Endometrium (tissue), 2 donors: ENCODE measurements at regions not wholly inside any gene's neighbourhood (a gene's known extent, or its start where the extent isn't known, plus 50 kb on each side); places are given as distances from the start of the nearest gene placed in this dataset.
"Not testable (repeated sequence)": the region's sequence is repeated elsewhere in the genome, so short reads cannot be mapped to it uniquely, and the experiment has no call there.

Experiments used
- FAIRE-seq: peaks from 2 replicates; lab custom pipeline; 2012; peaks lifted over from hg19 to GRCh38; lab: Jason Lieb, UNC
- donor health status: control.
- donor health status: control.

DNA sequence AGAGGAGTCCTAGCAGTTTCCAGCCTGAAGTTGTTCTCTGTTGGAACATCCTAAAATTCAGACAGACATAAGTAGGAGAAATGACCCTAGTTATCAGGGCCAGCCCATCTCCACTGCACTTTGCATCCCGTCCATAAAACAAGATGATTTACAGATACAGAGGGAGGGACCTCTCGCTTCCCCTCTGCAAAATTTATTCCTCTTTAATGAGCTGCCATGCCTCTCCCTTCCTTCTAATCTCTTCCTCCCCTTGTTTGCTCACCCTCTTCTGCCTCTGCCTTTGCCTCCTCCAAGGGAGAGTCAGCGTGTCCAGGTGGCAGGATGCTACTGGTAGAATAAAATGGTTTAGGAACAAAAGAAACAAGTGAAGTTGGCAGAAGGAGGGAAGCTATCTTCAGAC lies 351.3 kb downstream of the SOX9 start:
- no peak for FAIRE-seq

DNA sequence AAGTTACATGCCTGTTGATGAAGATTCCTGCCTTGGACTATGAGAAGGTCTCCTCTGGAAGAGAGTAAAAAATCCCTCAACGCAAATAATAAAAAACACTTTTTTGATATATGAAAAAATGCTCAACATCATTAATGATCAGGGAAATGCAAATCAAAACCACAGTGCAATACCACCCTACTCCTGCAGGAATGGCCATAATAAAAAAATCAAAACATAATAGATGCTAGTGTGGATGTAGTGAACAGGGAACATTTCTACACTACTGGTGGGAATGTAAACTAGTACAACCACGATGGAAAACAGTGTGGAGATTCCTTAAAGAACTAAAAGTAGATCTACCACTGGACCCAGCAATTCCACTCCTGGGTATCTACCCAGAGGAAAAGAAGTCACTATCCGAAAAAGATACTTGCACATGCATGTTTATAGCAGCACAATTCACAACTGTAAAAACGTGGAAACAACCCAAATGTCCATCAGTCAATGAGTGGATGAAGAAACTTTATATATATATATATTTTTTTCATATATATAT lies 352.1 kb downstream of the SOX9 start:
- FAIRE-seq, result not testable (repeated sequence)

- no peak for FAIRE-seq
Observed at GRCh38 chr17:72474243-72474642, 353.4 kb downstream of the SOX9 start.

DNA sequence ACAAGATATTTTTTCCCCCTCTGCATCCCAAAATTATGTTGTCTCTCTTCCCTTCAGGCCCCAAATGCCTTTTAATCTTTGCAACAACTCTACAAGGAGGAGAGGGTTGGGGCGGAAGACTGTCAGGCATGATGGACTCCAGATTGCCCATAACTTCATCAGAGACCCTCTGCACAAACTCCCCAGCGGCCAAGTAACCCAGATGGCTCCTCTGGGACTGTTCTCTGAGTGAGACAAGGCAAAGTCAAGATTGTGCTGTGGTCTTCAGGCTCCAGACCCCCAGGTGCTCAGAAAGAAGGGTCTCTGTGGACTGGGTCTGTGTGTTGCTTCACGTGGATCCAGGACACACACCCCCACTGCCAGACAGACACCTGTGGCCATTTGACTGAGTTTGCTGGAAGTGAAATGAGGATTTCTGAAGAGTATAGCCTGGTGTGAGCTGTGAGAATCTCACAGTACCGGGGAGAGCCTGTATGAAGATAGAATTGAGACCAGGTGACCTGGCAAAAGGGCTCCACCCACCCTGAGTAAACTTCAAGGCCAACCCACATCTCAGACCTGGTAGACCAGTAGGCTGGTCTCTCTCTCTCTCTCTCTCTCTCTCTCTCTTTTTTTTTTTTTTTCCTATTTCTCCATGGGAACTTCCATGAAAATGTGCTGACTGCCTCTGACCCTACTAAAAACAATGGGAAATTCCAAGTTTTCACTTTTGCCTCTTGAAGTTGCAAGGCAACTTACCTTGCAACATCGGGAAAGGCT lies 354.1 kb downstream of the SOX9 start:
- no peak for FAIRE-seq

- no peak for FAIRE-seq
Observed at GRCh38 chr17:72476134-72476533, 355.3 kb downstream of the SOX9 start.

DNA sequence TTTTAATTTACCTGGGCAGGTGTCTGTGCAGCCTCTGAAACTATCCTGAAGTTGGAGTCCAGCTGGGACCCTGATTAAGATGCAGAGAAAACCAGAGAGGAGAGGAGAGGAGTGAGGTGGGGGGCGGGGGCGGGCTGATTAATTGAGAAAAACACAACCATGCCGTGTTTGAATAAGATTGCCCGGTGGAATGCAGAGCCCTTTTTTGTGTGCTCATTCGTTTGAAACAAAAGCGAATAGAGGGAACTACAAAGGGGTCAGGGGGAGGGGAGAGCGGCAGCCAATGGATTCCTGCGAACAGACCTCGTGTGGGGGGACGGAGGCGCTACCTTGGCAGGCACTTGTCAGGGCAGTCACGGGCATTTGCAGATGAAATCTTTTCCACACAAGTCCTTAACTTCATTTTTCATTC lies 355.8 kb downstream of the SOX9 start:
- no peak for FAIRE-seq

GRCh38 chr17:72477491-72477890 lies 356.7 kb downstream of the SOX9 start:
- FAIRE-seq, result no peak

GRCh38 chr17:72479113-72479512 lies 358.3 kb downstream of the SOX9 start:
- FAIRE-seq, result no peak

DNA sequence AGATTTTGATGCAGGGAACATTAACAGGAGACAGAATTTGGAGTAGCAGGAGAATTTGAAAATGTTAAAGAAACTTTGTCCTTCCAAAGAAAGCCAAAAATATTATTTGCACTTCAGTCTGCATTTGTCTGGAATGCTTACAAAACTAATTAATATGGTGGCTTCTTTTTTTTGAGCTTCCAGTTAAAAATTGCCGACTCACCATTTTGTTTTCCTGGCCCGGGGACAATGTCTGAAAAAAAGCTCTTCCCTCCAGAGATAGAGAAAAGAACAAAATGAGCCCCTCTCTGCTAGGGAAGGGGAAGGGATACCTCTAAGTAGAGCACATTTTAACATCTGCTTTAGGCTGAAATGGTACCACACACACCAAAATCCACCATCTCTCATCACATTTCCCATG lies 360.8 kb downstream of the SOX9 start:
- FAIRE-seq, result no peak

DNA sequence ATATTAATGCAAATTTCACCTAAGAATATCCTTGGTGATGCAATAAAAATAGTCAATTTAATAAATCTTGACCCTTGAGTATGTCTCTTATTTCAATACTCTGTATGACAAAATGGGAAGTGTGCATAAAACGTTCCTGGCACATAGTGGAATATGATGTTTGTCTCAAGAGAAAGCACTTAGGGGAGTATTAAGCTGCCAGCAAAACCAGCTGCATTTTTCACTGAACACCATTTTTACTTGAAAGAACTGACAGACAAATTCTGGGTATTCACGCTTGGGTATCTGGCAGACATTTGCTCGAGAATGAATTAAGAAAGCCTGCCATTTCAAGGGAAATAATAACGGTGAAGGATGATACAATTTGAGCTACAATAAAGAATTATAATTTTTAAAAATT lies 364.8 kb downstream of the SOX9 start:
- no peak for FAIRE-seq

- FAIRE-seq, result no peak
Observed at GRCh38 chr17:72486806-72487205, 366.0 kb downstream of the SOX9 start.

GRCh38 chr17:72487731-72488494 lies 367.1 kb downstream of the SOX9 start:
- FAIRE-seq, result no peak

- no peak for FAIRE-seq
Observed at GRCh38 chr17:72488555-72489271, 367.9 kb downstream of the SOX9 start.

GRCh38 chr17:72489272-72489641 lies 368.4 kb downstream of the SOX9 start:
- FAIRE-seq, result no peak

DNA sequence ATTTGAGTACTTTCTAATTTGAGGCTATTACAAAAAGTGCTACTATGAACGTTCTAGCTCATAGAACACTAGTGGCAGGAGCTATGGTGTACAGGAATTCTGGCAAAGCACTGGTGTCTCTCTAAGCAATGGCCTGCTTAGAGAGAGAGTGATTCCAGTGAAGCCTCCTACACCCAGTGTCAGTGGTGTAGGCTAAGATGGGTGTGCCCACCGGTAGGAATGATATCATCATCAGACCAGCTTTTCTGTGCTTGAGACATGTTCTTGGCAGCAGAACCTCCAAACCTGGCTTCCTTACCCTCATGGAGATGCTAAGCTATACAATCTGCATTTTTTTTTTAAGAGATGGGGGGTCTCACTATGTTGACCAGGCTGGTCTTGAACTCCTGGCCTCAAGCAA lies 370.3 kb downstream of the SOX9 start:
- no peak for FAIRE-seq

GRCh38 chr17:72492494-72492893 lies 371.7 kb downstream of the SOX9 start:
- FAIRE-seq, result no peak

DNA sequence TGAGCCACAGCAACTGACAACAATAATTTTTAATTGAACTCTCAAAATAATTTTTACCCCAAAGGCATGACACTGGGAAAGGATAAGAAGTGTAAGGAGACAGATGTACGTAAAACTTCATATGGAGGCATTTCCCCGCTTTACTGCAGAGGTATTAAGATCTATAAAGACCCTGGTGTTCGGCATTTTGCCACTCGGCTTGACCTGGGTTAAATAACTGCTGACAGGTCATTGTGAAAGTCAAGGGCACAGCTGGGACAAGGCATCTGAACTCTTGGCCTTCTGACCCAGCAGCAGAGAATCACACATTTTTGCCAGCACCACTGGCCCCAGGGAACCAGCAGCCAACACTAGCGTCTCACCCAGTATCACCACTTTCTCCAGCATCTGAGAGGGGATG lies 372.1 kb downstream of the SOX9 start:
- FAIRE-seq, result no peak

- FAIRE-seq, result no peak
Observed at GRCh38 chr17:72494566-72494965, 373.7 kb downstream of the SOX9 start.

- FAIRE-seq, result no peak
Observed at GRCh38 chr17:72496461-72496860, 375.6 kb downstream of the SOX9 start.

- FAIRE-seq, result no peak
Observed at GRCh38 chr17:72497915-72498314, 377.1 kb downstream of the SOX9 start.

- no peak for FAIRE-seq
Observed at GRCh38 chr17:72498364-72499210, 377.8 kb downstream of the SOX9 start.
